ENCODE measurements at regions not wholly inside any gene's neighbourhood (a gene's known extent, or its start where the extent isn't known, plus 50 kb on each side); places are given as distances from the start of the nearest gene placed in this dataset.

GRCh38 chr4:119865789-119866188 lies 200.9 kb downstream of the MAD2L1 start:
- Histone ChIP-seq H3K9me3 (ENCODE audit: insufficient read depth, low read length) (no peaks in the 10 kb centered on the region), H3K27me3 (ENCODE audit: low read depth, low read length) (no peaks in the 10 kb centered on the region), H2AFZ (ENCODE audit: low read depth, low read length) (no peak overlapping the region), H3K4me2 (ENCODE audit: low read length) (no peak overlapping the region), H3K27ac (ENCODE audit: low read length) (no peak overlapping the region), H3K79me2 (ENCODE audit: low read length) (no peaks in the 10 kb centered on the region), H3K4me1 (ENCODE audit: low read length) (no peaks in the 10 kb centered on the region), H4K20me1 (ENCODE audit: insufficient read depth, low read length) (no peaks in the 10 kb centered on the region), H3K4me3 (ENCODE audit: low read length) (no peak overlapping the region), H3K9ac (ENCODE audit: low read length) (no peak overlapping the region), H3K36me3 (replicated peaks; ENCODE audit: low read depth, low read length) (no peaks in the 10 kb centered on the region)
- TF ChIP-seq EZH2phosphoT487 (IDR thresholded peaks at IDR 0.05; ENCODE audit: low read depth) (no peak), CTCF (IDR thresholded peaks at IDR 0.05; ENCODE audit: low read depth, low read length) (no peak)

GRCh38 chr4:119865389-119865788 lies 201.3 kb downstream of the MAD2L1 start:
- Histone ChIP-seq H3K36me3 (replicated peaks; ENCODE audit: low read depth, low read length) (no peaks in the 10 kb centered on the region), H3K4me2 (ENCODE audit: low read length) (no peak overlapping the region), H3K27me3 (ENCODE audit: low read depth, low read length) (no peaks in the 10 kb centered on the region), H3K27ac (ENCODE audit: low read length) (no peak overlapping the region), H3K9me3 (ENCODE audit: insufficient read depth, low read length) (no peaks in the 10 kb centered on the region), H2AFZ (ENCODE audit: low read depth, low read length) (no peak overlapping the region), H4K20me1 (ENCODE audit: insufficient read depth, low read length) (no peaks in the 10 kb centered on the region), H3K9ac (ENCODE audit: low read length) (no peak overlapping the region), H3K4me1 (ENCODE audit: low read length) (no peaks in the 10 kb centered on the region), H3K79me2 (ENCODE audit: low read length) (no peaks in the 10 kb centered on the region), H3K4me3 (ENCODE audit: low read length) (no peak overlapping the region)
- TF ChIP-seq CTCF (IDR thresholded peaks at IDR 0.05; ENCODE audit: low read depth, low read length), result no peak
- TF ChIP-seq EZH2phosphoT487 (IDR thresholded peaks at IDR 0.05; ENCODE audit: low read depth), result no peak

GRCh38 chr4:119861731-119862130 lies 204.9 kb downstream of the MAD2L1 start:
- Histone ChIP-seq H3K4me1 (ENCODE audit: low read length) (no peaks in the 10 kb centered on the region), H3K27me3 (ENCODE audit: low read depth, low read length) (no peaks in the 10 kb centered on the region), H3K9ac (ENCODE audit: low read length) (no peak overlapping the region), H3K36me3 (replicated peaks; ENCODE audit: low read depth, low read length) (no peaks in the 10 kb centered on the region), H3K9me3 (ENCODE audit: insufficient read depth, low read length) (no peaks in the 10 kb centered on the region), H3K79me2 (ENCODE audit: low read length) (no peaks in the 10 kb centered on the region), H3K27ac (ENCODE audit: low read length) (no peak overlapping the region), H3K4me2 (ENCODE audit: low read length) (no peak overlapping the region), H4K20me1 (ENCODE audit: insufficient read depth, low read length) (no peaks in the 10 kb centered on the region), H3K4me3 (ENCODE audit: low read length) (no peak overlapping the region), H2AFZ (ENCODE audit: low read depth, low read length) (no peak overlapping the region)
- no peak for TF ChIP-seq EZH2phosphoT487 (IDR thresholded peaks at IDR 0.05; ENCODE audit: low read depth)
- TF ChIP-seq CTCF (IDR thresholded peaks at IDR 0.05; ENCODE audit: low read depth, low read length), result no peak

- H3K27ac ChIP-seq (ENCODE audit: low read length), result no peak overlapping the region
- no peaks in the 10 kb centered on the region for H3K9me3 ChIP-seq (ENCODE audit: insufficient read depth, low read length)
- no peaks in the 10 kb centered on the region for H3K36me3 ChIP-seq (replicated peaks; ENCODE audit: low read depth, low read length)
- no peak overlapping the region for H3K9ac ChIP-seq (ENCODE audit: low read length)
- H2AFZ ChIP-seq (ENCODE audit: low read depth, low read length), result no peak overlapping the region
- H3K27me3 ChIP-seq (ENCODE audit: low read depth, low read length), result no peaks in the 10 kb centered on the region
- no peak overlapping the region for H3K4me3 ChIP-seq (ENCODE audit: low read length)
- no peaks in the 10 kb centered on the region for H3K79me2 ChIP-seq (ENCODE audit: low read length)
- no peak overlapping the region for H3K4me2 ChIP-seq (ENCODE audit: low read length)
- H3K4me1 ChIP-seq (ENCODE audit: low read length), result no peaks in the 10 kb centered on the region
- TF ChIP-seq CTCF (IDR thresholded peaks at IDR 0.05; ENCODE audit: low read depth, low read length) (no peak), EZH2phosphoT487 (IDR thresholded peaks at IDR 0.05; ENCODE audit: low read depth) (no peak)
- H4K20me1 ChIP-seq (ENCODE audit: insufficient read depth, low read length), result no peaks in the 10 kb centered on the region
Observed at GRCh38 chr4:119858176-119858575, 208.5 kb downstream of the MAD2L1 start.

Measured in OCI-LY3 (cell line).